ENCODE measurements at regions not wholly inside any gene's neighbourhood (a gene's known extent, or its start where the extent isn't known, plus 50 kb on each side); places are given as distances from the start of the nearest gene placed in this dataset.
A peak's percentile ranks its signal among the peaks of the same experiment; 100 is the strongest.

DNA sequence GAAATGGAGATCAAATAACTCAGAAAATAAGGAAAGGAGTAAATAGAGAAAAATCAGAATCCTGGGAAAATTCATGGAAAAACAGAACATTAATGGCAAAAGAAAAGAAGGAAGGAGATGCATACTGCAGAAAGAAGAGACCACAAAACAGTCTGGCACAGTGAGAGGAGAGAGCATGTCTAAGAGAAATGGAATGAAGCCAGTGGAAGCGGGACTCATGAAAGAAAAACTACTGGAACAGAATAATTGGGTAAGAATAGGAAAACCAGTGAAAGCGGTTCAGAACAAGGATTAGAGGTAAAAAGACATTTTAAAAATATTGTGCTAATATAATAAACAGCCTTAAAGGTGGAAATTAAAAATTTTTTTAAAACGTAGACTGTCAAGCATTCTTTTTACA is 93.6 kb upstream of the GREM2 start:
- no peak overlapping the region for H3K9ac ChIP-seq (ENCODE audit: low read depth in 1 of 3, low read length in 3 of 3)
- no peaks in the 10 kb centered on the region for H3K36me3 ChIP-seq (ENCODE audit: control insufficient read depth in 3 of 3, insufficient read depth in 3 of 3, low read length in 3 of 3)
- no peaks in the 10 kb centered on the region for H3K27me3 ChIP-seq (ENCODE audit: control insufficient read depth in 3 of 3, insufficient read depth in 3 of 3, low read length in 3 of 3)
- no peak overlapping the region for H3K27ac ChIP-seq (ENCODE audit: low read depth, low read length)
- no peaks in the 10 kb centered on the region for H3K9me3 ChIP-seq (ENCODE audit: control insufficient read depth in 3 of 3, low read length in 3 of 3)
- no peaks in the 10 kb centered on the region for H3K4me1 ChIP-seq (ENCODE audit: control insufficient read depth in 3 of 3, insufficient read depth in 3 of 3, low read length in 3 of 3)
- no peak overlapping the region for H3K4me3 ChIP-seq (ENCODE audit: low read length in 3 of 3)

DNA sequence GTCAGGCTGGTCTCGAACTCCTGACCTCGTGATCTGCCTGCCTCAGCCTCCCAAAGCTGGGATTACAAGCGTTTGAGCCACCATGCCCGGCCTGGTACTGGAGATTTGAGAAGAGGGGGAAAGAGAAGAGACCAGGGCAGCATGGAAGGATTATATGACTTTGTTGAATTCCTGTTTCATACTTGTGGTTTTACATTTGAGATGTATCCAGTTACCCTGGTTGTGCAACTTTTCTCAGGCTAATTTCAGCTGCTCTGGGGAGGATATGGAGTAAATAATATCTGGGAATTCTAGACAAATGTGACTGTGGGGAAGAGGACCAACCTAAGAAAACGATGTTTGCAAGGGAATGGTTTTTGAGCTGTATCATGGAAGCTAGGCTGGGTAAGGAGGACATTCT is 89.5 kb upstream of the GREM2 start:
- Histone ChIP-seq H3K4me3 (ENCODE audit: low read length in 3 of 3) (no peak overlapping the region), H3K9me3 (ENCODE audit: control insufficient read depth in 3 of 3, low read length in 3 of 3) (no peaks in the 10 kb centered on the region), H3K4me1 (ENCODE audit: control insufficient read depth in 3 of 3, insufficient read depth in 3 of 3, low read length in 3 of 3) (no peaks in the 10 kb centered on the region), H3K27ac (ENCODE audit: low read depth, low read length) (no peak overlapping the region), H3K36me3 (ENCODE audit: control insufficient read depth in 3 of 3, insufficient read depth in 3 of 3, low read length in 3 of 3) (no peaks in the 10 kb centered on the region), H3K27me3 (ENCODE audit: control insufficient read depth in 3 of 3, insufficient read depth in 3 of 3, low read length in 3 of 3) (no peaks in the 10 kb centered on the region), H3K9ac (ENCODE audit: low read depth in 1 of 3, low read length in 3 of 3) (no peak overlapping the region)

DNA sequence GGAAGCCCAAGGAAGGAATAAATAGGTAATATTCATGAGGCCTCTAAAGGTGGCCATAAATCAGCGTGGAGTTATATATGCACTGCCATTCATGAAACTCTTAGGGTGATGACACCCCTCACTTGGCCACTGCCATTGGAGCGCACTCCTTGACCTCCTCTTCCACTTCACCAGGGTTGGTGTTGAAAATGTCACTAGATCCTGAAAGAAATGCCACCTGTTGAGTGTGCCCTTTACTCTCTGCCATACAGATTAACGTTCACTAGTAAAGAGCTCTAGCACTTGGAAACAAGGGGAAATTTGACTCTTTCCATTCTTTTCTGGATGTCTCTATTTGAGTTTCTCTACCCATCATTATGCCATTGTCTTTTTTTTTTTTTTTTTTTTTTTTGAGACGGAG is 83.5 kb upstream of the GREM2 start:
- Histone ChIP-seq H3K9me3 (ENCODE audit: control insufficient read depth in 3 of 3, low read length in 3 of 3) (no peaks in the 10 kb centered on the region), H3K4me3 (ENCODE audit: low read length in 3 of 3) (no peak overlapping the region), H3K27me3 (ENCODE audit: control insufficient read depth in 3 of 3, insufficient read depth in 3 of 3, low read length in 3 of 3) (no peaks in the 10 kb centered on the region), H3K36me3 (ENCODE audit: control insufficient read depth in 3 of 3, insufficient read depth in 3 of 3, low read length in 3 of 3) (no peaks in the 10 kb centered on the region), H3K9ac (ENCODE audit: low read depth in 1 of 3, low read length in 3 of 3) (no peak overlapping the region), H3K27ac (ENCODE audit: low read depth, low read length) (no peak overlapping the region), H3K4me1 (ENCODE audit: control insufficient read depth in 3 of 3, insufficient read depth in 3 of 3, low read length in 3 of 3) (no peaks in the 10 kb centered on the region)

DNA sequence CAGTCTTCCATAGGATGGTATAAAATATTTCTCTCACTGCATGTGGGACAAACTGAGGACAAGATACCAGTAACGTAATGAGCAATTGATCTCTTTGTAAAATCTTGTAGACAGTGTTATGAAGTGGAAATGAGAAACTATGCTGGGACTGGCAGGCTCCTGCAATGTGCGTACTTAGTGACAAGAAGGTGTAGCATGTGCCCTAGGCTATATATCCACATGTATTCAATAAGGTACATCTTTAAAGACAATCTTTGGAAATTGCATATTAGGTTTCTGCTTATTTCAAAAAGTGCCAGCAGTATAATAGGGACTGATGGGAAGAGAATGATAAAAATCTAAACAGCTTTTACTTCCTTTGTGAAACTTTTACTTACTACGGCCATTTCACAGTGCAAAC is 81.9 kb upstream of the GREM2 start:
- no peaks in the 10 kb centered on the region for H3K4me1 ChIP-seq (ENCODE audit: control insufficient read depth in 3 of 3, insufficient read depth in 3 of 3, low read length in 3 of 3)
- H3K27ac ChIP-seq (ENCODE audit: low read depth, low read length), result no peak overlapping the region
- H3K4me3 ChIP-seq (ENCODE audit: low read length in 3 of 3), result no peak overlapping the region
- H3K27me3 ChIP-seq (ENCODE audit: control insufficient read depth in 3 of 3, insufficient read depth in 3 of 3, low read length in 3 of 3), result no peaks in the 10 kb centered on the region
- no peaks in the 10 kb centered on the region for H3K36me3 ChIP-seq (ENCODE audit: control insufficient read depth in 3 of 3, insufficient read depth in 3 of 3, low read length in 3 of 3)
- no peaks in the 10 kb centered on the region for H3K9me3 ChIP-seq (ENCODE audit: control insufficient read depth in 3 of 3, low read length in 3 of 3)
- H3K9ac ChIP-seq (ENCODE audit: low read depth in 1 of 3, low read length in 3 of 3), result no peak overlapping the region

DNA sequence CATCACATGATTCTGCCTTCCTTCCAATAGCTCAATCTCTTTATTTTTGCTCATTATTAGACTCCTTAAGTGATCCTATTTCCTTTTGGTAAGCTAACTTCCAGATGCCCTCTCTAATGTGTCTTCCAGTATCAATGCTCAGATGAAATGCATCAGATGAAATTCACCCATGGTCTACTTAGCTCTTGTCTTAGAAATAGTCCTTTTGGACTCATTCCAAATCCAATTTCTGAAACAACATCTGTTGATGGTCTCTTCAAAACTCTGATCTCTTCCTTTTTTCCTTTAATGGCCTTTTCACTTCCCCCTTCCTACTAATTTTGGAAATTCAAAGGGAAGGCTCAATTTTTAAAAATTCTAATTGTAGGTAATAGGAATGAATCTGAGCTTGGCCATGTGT is 81.1 kb upstream of the GREM2 start:
- Histone ChIP-seq H3K36me3 (ENCODE audit: control insufficient read depth in 3 of 3, insufficient read depth in 3 of 3, low read length in 3 of 3) (no peaks in the 10 kb centered on the region), H3K27me3 (ENCODE audit: control insufficient read depth in 3 of 3, insufficient read depth in 3 of 3, low read length in 3 of 3) (no peaks in the 10 kb centered on the region), H3K4me1 (ENCODE audit: control insufficient read depth in 3 of 3, insufficient read depth in 3 of 3, low read length in 3 of 3) (no peaks in the 10 kb centered on the region), H3K9me3 (ENCODE audit: control insufficient read depth in 3 of 3, low read length in 3 of 3) (no peaks in the 10 kb centered on the region), H3K4me3 (ENCODE audit: low read length in 3 of 3) (no peak overlapping the region), H3K27ac (ENCODE audit: low read depth, low read length) (no peak overlapping the region), H3K9ac (ENCODE audit: low read depth in 1 of 3, low read length in 3 of 3) (no peak overlapping the region)

DNA sequence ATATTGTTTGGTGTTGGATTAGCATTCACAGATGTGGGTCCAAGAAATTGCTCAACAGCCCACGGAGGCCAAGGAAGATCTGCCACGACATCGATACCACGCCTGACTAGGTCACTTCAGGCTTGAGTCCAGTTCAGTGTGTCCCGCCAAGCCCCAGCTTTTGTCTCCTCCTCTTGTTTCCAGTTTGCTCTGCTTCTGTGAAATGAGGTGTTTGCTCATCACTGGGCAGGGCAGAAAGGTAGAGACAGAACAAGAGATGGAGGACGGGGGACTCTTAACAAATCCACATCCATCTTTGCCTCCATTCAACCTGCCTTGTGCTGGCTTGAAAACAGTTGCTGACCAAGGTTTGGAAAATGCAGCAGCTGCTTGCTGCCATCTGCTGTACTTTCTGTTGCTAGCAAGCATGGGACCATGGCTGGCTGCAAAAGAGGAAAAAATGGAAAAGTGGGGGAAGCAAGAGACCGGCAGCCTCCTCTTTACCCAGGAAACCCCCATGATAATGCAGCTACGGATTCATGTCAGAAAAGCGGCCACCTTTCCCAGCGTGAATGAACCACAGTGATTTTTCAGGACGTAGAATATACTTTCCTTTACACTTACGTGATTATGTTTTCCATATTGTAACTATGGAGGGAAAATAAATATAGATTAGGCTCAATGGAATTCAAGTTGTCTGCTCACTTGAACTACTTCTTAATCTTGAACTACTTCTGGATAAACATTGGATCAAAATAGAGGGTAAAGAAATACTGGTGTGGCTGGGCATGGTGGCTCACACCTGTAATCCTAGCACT is 80.2 kb upstream of the GREM2 start:
- Histone ChIP-seq H3K36me3 (ENCODE audit: control insufficient read depth in 3 of 3, insufficient read depth in 3 of 3, low read length in 3 of 3) (no peaks in the 10 kb centered on the region), H3K27ac (ENCODE audit: low read depth, low read length) (no peak overlapping the region), H3K9ac (ENCODE audit: low read depth in 1 of 3, low read length in 3 of 3) (no peak overlapping the region), H3K9me3 (ENCODE audit: control insufficient read depth in 3 of 3, low read length in 3 of 3) (no peaks in the 10 kb centered on the region), H3K4me3 (ENCODE audit: low read length in 3 of 3) (peak overlapping the region in 1 of 3 donors; percentile 6), H3K4me1 (ENCODE audit: control insufficient read depth in 3 of 3, insufficient read depth in 3 of 3, low read length in 3 of 3) (no peaks in the 10 kb centered on the region), H3K27me3 (ENCODE audit: control insufficient read depth in 3 of 3, insufficient read depth in 3 of 3, low read length in 3 of 3) (no peaks in the 10 kb centered on the region)

- Histone ChIP-seq H3K4me1 (ENCODE audit: control insufficient read depth in 3 of 3, insufficient read depth in 3 of 3, low read length in 3 of 3) (no peaks in the 10 kb centered on the region), H3K27ac (ENCODE audit: low read depth, low read length) (no peak overlapping the region), H3K9me3 (ENCODE audit: control insufficient read depth in 3 of 3, low read length in 3 of 3) (no peaks in the 10 kb centered on the region), H3K36me3 (ENCODE audit: control insufficient read depth in 3 of 3, insufficient read depth in 3 of 3, low read length in 3 of 3) (no peaks in the 10 kb centered on the region), H3K9ac (ENCODE audit: low read depth in 1 of 3, low read length in 3 of 3) (no peak overlapping the region), H3K4me3 (ENCODE audit: low read length in 3 of 3) (no peak overlapping the region), H3K27me3 (ENCODE audit: control insufficient read depth in 3 of 3, insufficient read depth in 3 of 3, low read length in 3 of 3) (no peaks in the 10 kb centered on the region)
These were observed 79.5 kb upstream of the GREM2 start for GRCh38 chr1:240691501-240691900.

- no peaks in the 10 kb centered on the region for H3K9me3 ChIP-seq (ENCODE audit: control insufficient read depth in 3 of 3, low read length in 3 of 3)
These were observed 75.9 kb upstream of the GREM2 start for GRCh38 chr1:240687820-240688219.

GRCh38 chr1:240683576-240683975 is 71.6 kb upstream of the GREM2 start:
- H3K36me3 ChIP-seq (ENCODE audit: control insufficient read depth in 3 of 3, insufficient read depth in 3 of 3, low read length in 3 of 3), result no peaks in the 10 kb centered on the region
- no peak overlapping the region for H3K27ac ChIP-seq (ENCODE audit: low read depth, low read length)
- no peak overlapping the region for H3K4me3 ChIP-seq (ENCODE audit: low read length in 3 of 3)
- no peaks in the 10 kb centered on the region for H3K4me1 ChIP-seq (ENCODE audit: control insufficient read depth in 3 of 3, insufficient read depth in 3 of 3, low read length in 3 of 3)
- H3K9ac ChIP-seq (ENCODE audit: low read depth in 1 of 3, low read length in 3 of 3), result no peak overlapping the region
- H3K27me3 ChIP-seq (ENCODE audit: control insufficient read depth in 3 of 3, insufficient read depth in 3 of 3, low read length in 3 of 3), result no peaks in the 10 kb centered on the region
- no peaks in the 10 kb centered on the region for H3K9me3 ChIP-seq (ENCODE audit: control insufficient read depth in 3 of 3, low read length in 3 of 3)

More at GRCh38 chr1:240687820-240688219, 75.9 kb upstream of the GREM2 start:
- Histone ChIP-seq H3K27ac (ENCODE audit: low read depth, low read length) (no peak overlapping the region), H3K4me3 (ENCODE audit: low read length in 3 of 3) (no peak overlapping the region), H3K27me3 (ENCODE audit: control insufficient read depth in 3 of 3, insufficient read depth in 3 of 3, low read length in 3 of 3) (no peaks in the 10 kb centered on the region), H3K36me3 (ENCODE audit: control insufficient read depth in 3 of 3, insufficient read depth in 3 of 3, low read length in 3 of 3) (no peaks in the 10 kb centered on the region), H3K9ac (ENCODE audit: low read depth in 1 of 3, low read length in 3 of 3) (no peak overlapping the region), H3K4me1 (ENCODE audit: control insufficient read depth in 3 of 3, insufficient read depth in 3 of 3, low read length in 3 of 3) (no peaks in the 10 kb centered on the region)

DNA sequence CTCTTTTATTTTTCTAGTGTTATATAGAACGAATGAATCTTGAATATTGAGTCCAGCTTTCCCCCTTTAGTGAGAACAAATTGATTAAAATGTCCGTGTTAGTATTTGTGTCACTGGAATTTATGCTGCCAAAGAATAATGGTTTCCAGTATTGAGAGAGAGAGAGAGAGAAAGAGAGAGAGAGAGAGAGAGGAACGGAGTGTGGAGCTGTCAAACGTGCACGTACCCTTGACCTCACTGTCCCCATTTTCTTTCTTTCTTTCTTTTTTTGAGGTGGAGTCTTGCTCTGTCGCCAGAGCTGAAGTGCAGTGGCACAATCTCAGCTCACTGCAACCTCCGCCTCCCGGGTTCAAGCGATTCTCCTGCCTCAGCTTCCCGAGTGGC is 70.9 kb upstream of the GREM2 start:
- Histone ChIP-seq H3K36me3 (ENCODE audit: control insufficient read depth in 3 of 3, insufficient read depth in 3 of 3, low read length in 3 of 3) (no peaks in the 10 kb centered on the region), H3K4me1 (ENCODE audit: control insufficient read depth in 3 of 3, insufficient read depth in 3 of 3, low read length in 3 of 3) (no peaks in the 10 kb centered on the region), H3K4me3 (ENCODE audit: low read length in 3 of 3) (no peak overlapping the region), H3K9ac (ENCODE audit: low read depth in 1 of 3, low read length in 3 of 3) (no peak overlapping the region), H3K27ac (ENCODE audit: low read depth, low read length) (no peak overlapping the region), H3K9me3 (ENCODE audit: control insufficient read depth in 3 of 3, low read length in 3 of 3) (no peaks in the 10 kb centered on the region), H3K27me3 (ENCODE audit: control insufficient read depth in 3 of 3, insufficient read depth in 3 of 3, low read length in 3 of 3) (no peaks in the 10 kb centered on the region)

All from skeletal muscle tissue (tissue), 3 donors.